Fibroblast of lung (primary cell): ENCODE measurements at regions not wholly inside any gene's neighbourhood (a gene's known extent, or its start where the extent isn't known, plus 50 kb on each side); places are given as distances from the start of the nearest gene placed in this dataset.

ENCODE experiments used
- EZH2 ChIP-seq: IDR thresholded peaks from 2 replicates; pipeline ENCODE4 v1.5.1; 2012; ENCODE audit warnings: low read length, control low read depth, mild to moderate bottlenecking; ENCODE audit errors: missing control alignments
- TF ChIP-seq, protein P1 (sequence below), 2 donors: IDR thresholded peaks in 1 of 2; conservative IDR thresholded peaks in 1 of 2; 1 replicate in 1 of 2; 2 replicates in 1 of 2; pipeline ENCODE4 v1.5.1; 2011 to 2012; ENCODE audit warnings: low read length in 2 of 2, control low read depth in 1 of 2, inconsistent platforms in 1 of 2, low read depth in 1 of 2, mild to moderate bottlenecking in 1 of 2

DNA sequence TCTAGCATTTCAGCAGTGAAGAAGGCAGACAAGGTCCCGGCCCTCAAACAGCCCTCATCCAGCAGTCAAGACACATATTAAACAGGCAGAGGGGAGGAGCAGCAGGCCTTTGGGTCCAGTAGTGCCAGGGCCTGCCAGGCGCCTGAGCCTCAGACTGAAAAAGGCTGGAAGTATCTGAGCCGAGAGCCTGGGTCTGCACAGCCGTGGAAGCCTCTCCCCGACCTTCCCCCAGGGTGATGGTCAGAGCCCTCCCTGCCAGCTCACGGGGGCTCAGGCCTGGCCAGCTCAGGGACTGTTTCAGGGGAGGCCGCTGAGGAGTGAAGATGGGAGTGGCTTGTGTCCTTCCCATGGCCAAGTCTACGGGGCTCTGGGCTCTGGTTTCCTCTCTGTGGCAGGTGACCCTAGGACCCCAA lies 565.2 kb downstream of the PTPRU start:
- TF ChIP-seq, protein P1, sequence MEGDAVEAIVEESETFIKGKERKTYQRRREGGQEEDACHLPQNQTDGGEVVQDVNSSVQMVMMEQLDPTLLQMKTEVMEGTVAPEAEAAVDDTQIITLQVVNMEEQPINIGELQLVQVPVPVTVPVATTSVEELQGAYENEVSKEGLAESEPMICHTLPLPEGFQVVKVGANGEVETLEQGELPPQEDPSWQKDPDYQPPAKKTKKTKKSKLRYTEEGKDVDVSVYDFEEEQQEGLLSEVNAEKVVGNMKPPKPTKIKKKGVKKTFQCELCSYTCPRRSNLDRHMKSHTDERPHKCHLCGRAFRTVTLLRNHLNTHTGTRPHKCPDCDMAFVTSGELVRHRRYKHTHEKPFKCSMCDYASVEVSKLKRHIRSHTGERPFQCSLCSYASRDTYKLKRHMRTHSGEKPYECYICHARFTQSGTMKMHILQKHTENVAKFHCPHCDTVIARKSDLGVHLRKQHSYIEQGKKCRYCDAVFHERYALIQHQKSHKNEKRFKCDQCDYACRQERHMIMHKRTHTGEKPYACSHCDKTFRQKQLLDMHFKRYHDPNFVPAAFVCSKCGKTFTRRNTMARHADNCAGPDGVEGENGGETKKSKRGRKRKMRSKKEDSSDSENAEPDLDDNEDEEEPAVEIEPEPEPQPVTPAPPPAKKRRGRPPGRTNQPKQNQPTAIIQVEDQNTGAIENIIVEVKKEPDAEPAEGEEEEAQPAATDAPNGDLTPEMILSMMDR (conservative IDR thresholded peaks at IDR 0.05 in 1 of 2, IDR thresholded peaks at IDR 0.05 in 1 of 2; ENCODE audit: low read depth in 1 of 2, low read length in 2 of 2): no peak
- TF ChIP-seq EZH2: no peak
